ENCODE measurements at regions not wholly inside any gene's neighbourhood (a gene's known extent, or its start where the extent isn't known, plus 50 kb on each side); places are given as distances from the start of the nearest gene placed in this dataset.

DNA sequence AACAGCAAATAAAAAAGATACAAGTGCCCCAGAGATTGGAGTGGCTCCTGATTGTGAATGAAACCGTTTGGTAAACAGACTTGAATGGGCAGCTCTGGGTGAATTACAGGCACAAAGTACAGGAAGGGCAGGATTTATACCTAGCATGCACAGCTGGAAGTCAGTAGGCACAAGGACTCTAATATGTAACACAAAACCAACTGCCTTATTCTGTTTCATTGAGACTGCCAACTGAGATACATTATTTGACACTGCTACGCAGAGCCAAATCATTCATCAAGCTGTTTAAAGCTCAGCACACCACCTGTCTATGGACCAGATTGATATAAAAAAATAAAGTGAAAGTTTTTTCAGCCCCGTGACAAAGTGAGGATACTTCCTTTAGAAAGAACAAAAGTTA lies 541.2 kb downstream of the NUP35 start:
- H3K27me3 ChIP-seq (ENCODE audit: insufficient read depth, low read length), result no peaks in the 10 kb centered on the region
- H2AFZ ChIP-seq (ENCODE audit: low read length), result no peak overlapping the region
- no peak overlapping the region for H3K4me2 ChIP-seq (ENCODE audit: insufficient read depth, low read length)
- no peak overlapping the region for H3K4me3 ChIP-seq (ENCODE audit: insufficient read depth, low read length)
- TF ChIP-seq, protein P1, sequence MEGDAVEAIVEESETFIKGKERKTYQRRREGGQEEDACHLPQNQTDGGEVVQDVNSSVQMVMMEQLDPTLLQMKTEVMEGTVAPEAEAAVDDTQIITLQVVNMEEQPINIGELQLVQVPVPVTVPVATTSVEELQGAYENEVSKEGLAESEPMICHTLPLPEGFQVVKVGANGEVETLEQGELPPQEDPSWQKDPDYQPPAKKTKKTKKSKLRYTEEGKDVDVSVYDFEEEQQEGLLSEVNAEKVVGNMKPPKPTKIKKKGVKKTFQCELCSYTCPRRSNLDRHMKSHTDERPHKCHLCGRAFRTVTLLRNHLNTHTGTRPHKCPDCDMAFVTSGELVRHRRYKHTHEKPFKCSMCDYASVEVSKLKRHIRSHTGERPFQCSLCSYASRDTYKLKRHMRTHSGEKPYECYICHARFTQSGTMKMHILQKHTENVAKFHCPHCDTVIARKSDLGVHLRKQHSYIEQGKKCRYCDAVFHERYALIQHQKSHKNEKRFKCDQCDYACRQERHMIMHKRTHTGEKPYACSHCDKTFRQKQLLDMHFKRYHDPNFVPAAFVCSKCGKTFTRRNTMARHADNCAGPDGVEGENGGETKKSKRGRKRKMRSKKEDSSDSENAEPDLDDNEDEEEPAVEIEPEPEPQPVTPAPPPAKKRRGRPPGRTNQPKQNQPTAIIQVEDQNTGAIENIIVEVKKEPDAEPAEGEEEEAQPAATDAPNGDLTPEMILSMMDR (IDR thresholded peaks at IDR 0.05; ENCODE audit: extremely low read depth, low read depth, low read length), result no peak
- no peak for DNase-seq (ENCODE audit: insufficient read length, low spot score, missing footprints)
- H3K27ac ChIP-seq (ENCODE audit: low read depth, low read length), result no peak overlapping the region
- H3K36me3 ChIP-seq (ENCODE audit: insufficient read depth, low read length), result no peaks in the 10 kb centered on the region
- no peaks in the 10 kb centered on the region for H3K9me3 ChIP-seq (ENCODE audit: low read depth, low read length)
- H3K79me2 ChIP-seq (ENCODE audit: insufficient read depth, low read length), result no peaks in the 10 kb centered on the region
- H4K20me1 ChIP-seq (ENCODE audit: insufficient read depth, low read length), result no peaks in the 10 kb centered on the region
- H3K4me1 ChIP-seq (ENCODE audit: insufficient read depth, low read length), result no peaks in the 10 kb centered on the region

DNA sequence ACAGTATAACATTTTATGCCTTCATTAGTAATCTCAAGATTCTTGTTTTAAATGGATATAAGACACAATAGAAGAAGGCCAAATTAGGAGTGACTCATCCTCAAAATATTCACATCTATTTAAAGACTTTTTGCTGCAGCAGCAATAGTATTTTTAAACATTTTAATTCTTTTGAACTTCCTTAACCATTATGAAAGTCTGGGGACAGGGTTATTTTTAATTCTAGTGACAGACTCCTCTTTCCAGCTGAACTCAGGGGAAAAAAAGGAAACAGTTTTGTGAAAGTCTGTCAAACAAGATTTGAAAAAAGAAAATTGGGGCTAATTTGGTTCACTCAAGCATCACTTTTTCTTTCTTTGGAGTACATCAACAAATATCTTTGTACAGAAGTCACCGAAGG lies 541.8 kb downstream of the NUP35 start:
- no peaks in the 10 kb centered on the region for H3K36me3 ChIP-seq (ENCODE audit: insufficient read depth, low read length)
- TF ChIP-seq, protein P1 (IDR thresholded peaks at IDR 0.05; ENCODE audit: extremely low read depth, low read depth, low read length), result no peak
- DNase-seq (ENCODE audit: insufficient read length, low spot score, missing footprints), result no peak
- H4K20me1 ChIP-seq (ENCODE audit: insufficient read depth, low read length), result no peaks in the 10 kb centered on the region
- no peak overlapping the region for H3K27ac ChIP-seq (ENCODE audit: low read depth, low read length)
- no peak overlapping the region for H2AFZ ChIP-seq (ENCODE audit: low read length)
- H3K9me3 ChIP-seq (ENCODE audit: low read depth, low read length), result no peaks in the 10 kb centered on the region
- H3K27me3 ChIP-seq (ENCODE audit: insufficient read depth, low read length), result no peaks in the 10 kb centered on the region
- H3K4me3 ChIP-seq (ENCODE audit: insufficient read depth, low read length), result no peak overlapping the region
- no peaks in the 10 kb centered on the region for H3K4me1 ChIP-seq (ENCODE audit: insufficient read depth, low read length)
- H3K4me2 ChIP-seq (ENCODE audit: insufficient read depth, low read length), result no peak overlapping the region
- no peaks in the 10 kb centered on the region for H3K79me2 ChIP-seq (ENCODE audit: insufficient read depth, low read length)

DNA sequence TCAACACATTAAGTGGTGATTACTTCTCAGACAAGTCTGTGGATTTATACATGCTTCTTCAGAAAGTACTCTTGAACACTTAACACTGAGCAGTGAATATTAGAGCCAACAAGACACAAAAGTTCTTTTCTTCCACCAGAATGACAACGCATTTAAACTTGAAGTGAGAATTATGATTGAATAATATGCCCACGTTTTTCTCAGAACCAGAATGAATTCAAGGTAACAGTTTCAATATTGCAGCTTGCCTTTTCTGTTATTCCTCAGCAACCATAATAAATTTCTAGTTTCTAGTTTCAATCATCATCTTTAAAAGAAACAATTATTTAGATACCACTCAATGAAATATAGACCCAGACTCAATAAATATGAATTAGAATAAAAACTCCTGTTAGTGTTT lies 547.0 kb downstream of the NUP35 start:
- TF ChIP-seq, protein P1 (IDR thresholded peaks at IDR 0.05; ENCODE audit: extremely low read depth, low read depth, low read length), result no peak

DNA sequence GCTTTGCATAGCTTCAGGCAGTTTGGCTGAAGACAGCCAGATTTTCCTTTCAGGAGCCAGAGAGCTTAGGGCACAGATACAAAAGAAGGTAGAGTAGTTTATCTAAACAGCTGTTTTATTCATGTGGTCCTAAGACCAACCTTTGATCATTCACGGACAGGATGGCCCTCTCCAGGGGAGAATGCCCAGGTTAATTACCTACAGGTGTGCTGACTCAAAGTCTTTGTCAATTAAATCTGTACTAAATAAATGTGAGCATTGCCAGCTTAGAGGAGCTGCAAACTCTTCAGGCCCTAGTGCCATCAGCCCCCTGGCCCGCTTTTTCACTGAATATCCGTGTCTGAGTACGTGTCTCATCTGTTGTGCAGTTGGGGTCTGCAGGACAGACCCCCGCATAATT lies 554.7 kb downstream of the NUP35 start:
- Histone ChIP-seq H4K20me1 (ENCODE audit: insufficient read depth, low read length) (no peaks in the 10 kb centered on the region), H3K4me2 (ENCODE audit: insufficient read depth, low read length) (no peak overlapping the region), H3K79me2 (ENCODE audit: insufficient read depth, low read length) (no peaks in the 10 kb centered on the region), H2AFZ (ENCODE audit: low read length) (no peak overlapping the region), H3K4me3 (ENCODE audit: insufficient read depth, low read length) (no peak overlapping the region), H3K36me3 (ENCODE audit: insufficient read depth, low read length) (no peaks in the 10 kb centered on the region), H3K27me3 (ENCODE audit: insufficient read depth, low read length) (no peaks in the 10 kb centered on the region), H3K9me3 (ENCODE audit: low read depth, low read length) (no peaks in the 10 kb centered on the region), H3K27ac (ENCODE audit: low read depth, low read length) (no peak overlapping the region), H3K4me1 (ENCODE audit: insufficient read depth, low read length) (no peaks in the 10 kb centered on the region)
- no peak for DNase-seq (ENCODE audit: insufficient read length, low spot score, missing footprints)
- TF ChIP-seq, protein P1 (IDR thresholded peaks at IDR 0.05; ENCODE audit: extremely low read depth, low read depth, low read length), result no peak

More for the DNA sequence above, 547.0 kb downstream of the NUP35 start:
- Histone ChIP-seq H2AFZ (ENCODE audit: low read length) (no peak overlapping the region), H3K27me3 (ENCODE audit: insufficient read depth, low read length) (no peaks in the 10 kb centered on the region), H3K79me2 (ENCODE audit: insufficient read depth, low read length) (no peaks in the 10 kb centered on the region), H3K4me3 (ENCODE audit: insufficient read depth, low read length) (no peak overlapping the region), H3K9me3 (ENCODE audit: low read depth, low read length) (no peaks in the 10 kb centered on the region), H3K4me1 (ENCODE audit: insufficient read depth, low read length) (no peaks in the 10 kb centered on the region), H3K36me3 (ENCODE audit: insufficient read depth, low read length) (no peaks in the 10 kb centered on the region), H3K27ac (ENCODE audit: low read depth, low read length) (no peak overlapping the region), H4K20me1 (ENCODE audit: insufficient read depth, low read length) (no peaks in the 10 kb centered on the region), H3K4me2 (ENCODE audit: insufficient read depth, low read length) (no peak overlapping the region)
- no peak for DNase-seq (ENCODE audit: insufficient read length, low spot score, missing footprints)

Data from osteoblast (primary cell).